NCI-H226 (cell line): ENCODE measurements at regions not wholly inside any gene's neighbourhood (a gene's known extent, or its start where the extent isn't known, plus 50 kb on each side); places are given as distances from the start of the nearest gene placed in this dataset.
"Not testable (repeated sequence)": the region's sequence is repeated elsewhere in the genome, so short reads cannot be mapped to it uniquely, and the experiment has no call there.

Experiments
- DNase-seq: peaks from one replicate; pipeline ENCODE4 v3.0.0-alpha.2; 2015

DNA sequence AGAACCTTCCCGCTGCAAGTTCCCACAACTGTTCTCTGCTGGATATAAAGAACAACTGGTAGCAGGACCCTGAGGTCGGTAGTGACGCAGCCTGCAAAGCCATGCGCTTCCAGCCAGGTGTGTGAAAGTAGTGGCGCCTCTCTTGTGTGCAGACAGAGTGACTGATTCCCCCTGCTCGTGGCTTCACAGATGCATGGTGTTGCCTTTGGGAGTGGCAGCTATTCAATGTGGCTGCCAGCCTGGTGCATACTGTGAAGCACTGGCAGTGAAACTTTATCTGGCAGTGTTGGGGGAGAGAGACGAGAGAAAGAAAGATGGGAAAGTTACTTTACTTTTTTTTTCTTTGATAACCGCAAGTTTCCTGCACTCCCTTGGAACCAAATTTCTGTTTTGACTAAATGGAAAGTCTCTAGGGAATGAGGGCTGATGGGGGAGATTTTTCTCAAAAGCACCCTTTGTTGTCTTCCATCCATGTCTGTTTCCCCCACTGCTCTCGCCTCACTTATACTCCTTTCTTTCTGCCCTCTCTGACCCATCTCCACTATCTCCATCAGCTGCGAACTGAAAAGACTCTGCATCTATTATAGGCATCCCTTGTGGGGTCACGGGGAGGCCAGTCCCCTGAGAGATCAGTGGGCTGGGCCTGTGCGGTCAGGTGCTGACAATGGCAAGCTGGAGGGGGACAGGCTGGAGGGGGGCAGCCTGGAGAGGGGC is 90.0 kb upstream of the TNP1 start:
- DNase-seq = no peak

DNA sequence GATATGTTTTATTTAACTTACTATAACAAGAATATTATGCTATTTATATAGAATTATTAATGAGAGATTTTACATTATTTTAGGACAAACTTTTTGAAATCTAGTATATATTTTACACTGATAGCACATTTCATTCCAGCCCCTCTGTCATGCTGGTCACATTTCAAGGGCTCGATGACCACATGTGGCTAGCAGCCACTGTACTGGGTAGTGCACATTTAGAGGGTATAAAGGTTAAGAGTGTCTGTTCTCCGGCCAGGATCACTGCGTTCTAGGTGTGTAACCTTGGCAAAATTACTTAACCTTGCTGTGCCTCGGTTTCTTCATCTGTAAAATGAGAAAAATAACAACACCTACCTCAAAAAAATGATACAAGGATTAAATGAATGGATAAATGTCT is 87.2 kb upstream of the TNP1 start:
- no peak for DNase-seq

DNA sequence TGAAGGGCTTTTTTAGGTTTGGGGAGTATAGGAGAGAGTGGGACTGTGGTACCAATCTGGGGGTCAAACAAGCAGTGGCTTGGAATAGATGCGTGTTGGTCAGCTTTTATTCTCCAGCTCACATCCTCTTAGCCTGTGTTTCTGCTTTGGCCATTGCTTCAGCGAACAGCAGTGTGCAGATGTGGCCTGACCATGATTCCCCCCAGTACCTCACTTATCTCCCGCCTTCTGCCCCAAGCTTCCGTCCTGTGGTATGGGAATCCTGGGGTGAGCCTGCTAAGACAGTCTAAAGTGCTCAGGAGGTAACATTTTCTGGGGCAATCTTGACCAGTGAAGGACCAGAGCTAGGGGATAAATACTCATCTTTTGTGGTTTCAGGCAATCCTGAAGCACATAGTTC is 84.9 kb upstream of the TNP1 start:
- DNase-seq = no peak

DNA sequence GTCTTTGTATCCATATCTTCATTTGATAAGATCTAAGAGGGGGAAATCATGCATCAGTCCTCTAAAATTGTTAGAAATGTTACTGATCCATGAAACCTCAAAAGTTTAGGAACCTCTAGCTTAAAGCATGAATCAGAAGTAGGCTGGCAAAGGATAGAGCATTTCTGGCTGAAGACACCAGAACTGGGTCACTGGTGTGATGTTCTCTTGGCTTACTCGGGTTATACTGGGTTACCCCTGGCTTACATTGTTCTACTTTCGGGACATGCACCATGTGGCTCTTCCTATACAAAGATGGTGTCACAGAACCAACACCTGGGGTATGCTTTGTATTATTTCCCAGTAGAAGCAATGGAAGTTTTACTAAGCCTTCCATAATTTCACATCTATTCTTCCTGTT is 83.2 kb upstream of the TNP1 start:
- no peak for DNase-seq

DNA sequence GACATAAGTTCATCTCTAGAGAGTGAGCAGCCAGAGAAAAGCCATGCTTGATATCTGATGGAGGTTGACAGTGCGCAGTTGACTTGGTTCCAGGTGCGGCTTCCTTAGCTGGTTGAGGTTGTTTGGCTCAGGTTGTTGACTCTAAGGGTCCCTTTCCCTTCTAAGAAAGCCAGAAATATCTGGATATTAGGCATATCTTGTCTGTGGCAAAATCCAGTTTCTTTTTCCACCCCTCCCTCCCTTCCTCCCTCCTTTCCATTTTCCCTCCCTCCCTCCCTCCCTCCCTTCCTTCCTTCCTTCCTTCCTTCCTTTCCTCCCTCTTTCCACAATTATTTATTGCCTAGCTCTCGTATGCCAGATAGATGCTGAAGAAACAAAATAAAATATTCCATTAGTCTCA is 82.6 kb upstream of the TNP1 start:
- no peak for DNase-seq

DNA sequence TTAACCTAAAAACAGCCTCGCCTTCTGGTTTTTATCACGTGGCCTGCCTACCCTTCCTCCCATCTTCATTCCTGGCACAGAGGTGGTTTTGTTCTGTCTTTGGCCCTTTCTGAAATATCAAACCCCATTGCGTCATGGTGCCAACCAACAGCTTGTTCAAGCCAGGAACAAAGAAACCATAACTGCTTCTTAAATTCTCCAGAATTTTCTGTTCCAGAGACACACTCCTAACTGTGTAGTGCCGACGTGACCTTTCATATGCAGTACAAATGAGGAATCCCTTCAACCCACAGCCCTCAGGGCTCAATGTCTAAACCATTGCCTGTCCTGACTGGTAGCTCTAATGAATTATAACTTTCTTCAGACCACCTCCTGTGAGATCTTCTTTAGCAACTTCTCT is 82.2 kb upstream of the TNP1 start:
- no peak for DNase-seq

DNA sequence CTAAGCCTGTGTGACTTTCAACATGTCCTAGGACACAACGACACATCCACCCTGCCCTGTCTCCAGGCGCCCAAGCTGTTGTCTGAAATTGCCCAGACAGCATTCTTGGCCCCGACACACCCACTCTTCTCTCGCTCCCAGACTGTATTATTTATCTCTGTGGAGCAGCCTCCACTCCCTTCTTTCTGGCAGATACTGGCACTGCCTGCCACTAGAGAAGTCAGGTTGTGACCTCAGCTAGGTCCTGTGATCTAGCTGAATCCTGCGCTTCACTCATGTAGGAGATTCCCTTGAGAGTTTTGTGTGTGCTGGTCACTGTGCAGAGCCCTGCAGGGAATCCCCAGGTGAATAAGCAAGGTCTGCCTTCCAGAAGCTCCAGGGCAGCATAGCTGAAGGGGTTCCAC is 77.1 kb upstream of the TNP1 start:
- peak; percentile 37 for DNase-seq

DNA sequence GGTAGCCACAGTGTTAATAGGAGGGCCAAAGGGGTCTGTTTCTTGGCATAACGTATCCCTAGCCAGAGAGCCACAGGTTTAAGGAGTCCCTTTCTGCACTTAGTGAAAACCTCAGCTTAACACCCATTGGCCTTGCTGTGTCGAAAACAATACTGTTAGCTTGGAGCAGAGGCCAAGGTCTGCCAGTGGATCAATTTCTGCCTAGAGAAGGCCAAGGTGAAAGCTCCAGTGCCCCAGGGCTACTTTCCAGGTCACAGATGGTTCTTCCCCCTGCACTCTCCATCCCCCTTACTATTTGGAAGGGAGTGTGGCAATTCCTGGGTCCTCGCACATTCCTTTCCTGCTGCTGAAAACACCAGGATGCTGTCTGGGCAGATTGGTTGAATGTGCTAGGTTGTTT is 74.8 kb upstream of the TNP1 start:
- DNase-seq = no peak

DNA sequence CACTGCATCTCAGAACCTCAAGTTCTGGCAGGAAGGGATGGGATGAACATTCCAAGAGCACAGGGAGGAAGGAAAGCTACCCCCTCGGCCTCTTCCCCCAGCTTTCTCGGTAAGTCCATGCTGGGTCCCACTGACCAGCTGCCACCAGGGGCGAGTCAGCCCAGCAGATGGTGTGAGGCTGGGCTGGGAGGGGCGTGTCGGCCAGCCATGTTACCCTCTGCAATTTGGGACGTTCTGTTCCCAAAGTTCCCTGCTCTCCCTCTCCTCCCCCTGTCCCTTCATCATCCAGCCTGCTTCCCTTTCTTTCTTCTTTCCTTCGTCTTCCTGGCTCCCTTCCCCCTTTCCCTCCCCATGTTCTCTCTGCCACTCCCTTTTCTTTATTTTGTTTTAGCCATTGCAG is 74.3 kb upstream of the TNP1 start:
- no peak for DNase-seq

DNA sequence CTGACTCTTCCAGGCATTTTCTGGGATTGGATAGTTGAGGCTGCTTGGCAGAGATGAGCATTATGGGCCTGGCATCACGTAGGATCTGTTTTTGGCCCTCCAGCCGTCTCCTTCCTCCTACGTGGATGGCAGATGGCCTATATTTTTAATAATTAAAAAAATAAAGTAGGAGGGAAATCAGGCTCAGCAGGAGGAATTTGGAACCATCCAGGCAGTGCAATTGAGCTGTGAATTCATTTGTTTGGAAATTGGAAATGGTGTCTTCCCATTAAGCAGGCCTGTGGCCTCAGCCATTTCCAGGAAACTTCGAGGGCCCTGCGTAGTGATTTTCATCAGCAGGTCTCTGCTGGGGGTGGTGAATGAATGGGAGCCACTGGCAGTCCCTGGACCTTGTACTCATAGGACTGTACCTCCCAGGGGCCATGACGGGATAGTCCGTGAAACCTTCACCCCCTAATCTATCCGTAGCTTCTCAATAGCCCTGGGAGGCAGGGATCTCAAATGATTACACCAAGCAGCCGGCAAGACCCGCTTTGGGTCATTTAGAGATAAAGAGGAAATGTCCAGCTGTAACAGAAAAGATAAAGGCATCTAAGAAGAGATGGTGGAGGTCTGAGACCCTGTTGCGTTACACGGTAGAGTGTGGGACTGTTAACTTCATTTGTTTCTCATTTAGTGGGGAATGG is 73.1 kb upstream of the TNP1 start:
- no peak for DNase-seq

DNA sequence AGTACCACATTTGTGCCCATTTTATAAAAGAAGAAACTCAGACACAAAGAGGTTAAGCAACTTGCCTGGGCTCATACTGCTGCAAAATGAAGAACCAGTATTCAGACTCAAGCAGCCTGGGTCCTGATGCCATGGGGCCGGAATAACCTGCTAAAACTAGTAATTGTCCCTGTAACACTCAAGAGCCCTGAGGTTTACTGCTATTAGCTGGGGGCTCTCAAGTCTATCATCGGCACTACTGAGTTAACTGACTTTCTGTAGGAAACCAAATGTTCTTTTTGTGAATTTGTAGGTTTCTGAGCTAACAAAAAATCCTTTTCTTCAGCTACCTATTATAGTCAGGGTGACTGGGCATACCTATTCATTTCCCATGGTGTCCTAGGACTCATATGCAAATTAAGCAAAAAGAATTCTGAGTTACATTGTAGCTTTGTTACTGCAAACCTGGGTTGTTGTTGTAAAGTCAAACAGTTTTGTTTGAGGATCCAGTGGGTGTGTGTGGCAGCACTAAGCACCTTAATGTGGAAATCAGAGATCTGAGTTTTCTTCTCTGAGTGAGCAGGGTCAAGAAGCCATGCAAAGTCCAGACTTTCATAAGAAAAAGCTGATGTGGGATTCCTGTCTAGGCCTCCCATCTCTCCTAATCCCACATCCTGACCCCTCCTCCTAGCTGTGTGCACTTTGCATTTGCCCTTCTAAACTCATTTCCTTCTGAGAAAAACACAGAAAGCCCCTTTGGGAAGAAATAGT is 72.4 kb upstream of the TNP1 start:
- no peak for DNase-seq

DNA sequence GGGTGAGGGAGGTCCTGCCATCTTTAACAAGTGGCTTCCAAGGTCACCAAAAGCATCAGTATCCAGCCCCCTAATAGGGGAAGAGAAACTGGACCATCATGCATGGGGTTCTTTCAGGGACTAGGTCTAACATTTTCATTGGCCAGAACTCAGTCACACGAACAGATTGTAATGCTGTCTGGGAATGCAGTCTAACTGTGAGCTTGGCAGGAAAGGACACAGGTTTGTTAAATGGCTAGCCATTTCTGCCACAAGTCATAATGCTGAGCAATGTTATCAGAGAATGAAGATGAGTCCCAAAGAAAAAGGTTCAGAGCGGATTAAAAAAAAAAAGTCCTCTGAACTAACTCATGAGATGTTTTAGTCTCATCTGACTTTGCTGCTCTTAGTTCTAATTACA is 70.9 kb upstream of the TNP1 start:
- DNase-seq = no peak

DNA sequence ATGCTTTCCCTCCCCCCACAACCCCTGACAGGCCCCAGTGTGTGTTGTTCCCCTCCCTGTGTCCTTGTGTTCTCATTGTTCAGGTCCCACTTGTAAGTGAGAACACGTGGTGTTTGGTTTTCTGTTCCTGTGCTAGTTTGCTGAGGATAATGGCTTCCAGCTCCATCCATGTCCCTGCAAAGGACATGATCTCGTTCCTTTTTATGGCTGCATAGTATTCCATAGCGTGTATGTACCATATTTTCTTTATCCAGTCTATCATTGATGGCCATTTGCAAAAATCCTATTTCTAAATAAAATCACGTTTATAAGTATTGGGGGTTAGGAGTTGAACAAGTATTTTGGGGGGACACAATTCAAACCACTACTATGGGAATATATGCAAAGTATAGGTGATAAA is 69.5 kb upstream of the TNP1 start:
- not testable (repeated sequence) for DNase-seq

DNA sequence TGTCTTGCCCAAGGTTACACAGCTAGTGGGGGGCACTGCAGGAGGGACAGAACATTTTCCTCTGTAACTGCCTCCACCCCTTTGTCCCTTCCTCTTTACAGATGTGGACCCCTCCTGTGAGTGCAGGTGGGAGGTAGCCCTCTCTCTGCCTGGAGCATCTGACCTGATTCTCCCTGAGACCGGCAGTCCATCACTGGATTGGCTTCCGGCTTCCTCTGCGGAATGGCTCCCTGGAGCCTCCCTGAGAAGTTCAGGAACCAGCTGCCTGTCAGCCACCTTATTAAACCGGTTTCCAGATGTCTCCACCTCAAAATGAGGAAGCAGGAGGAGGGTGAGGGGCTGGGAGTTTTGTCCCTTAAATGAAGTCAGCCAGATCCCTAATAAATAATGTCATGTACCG is 67.3 kb upstream of the TNP1 start:
- DNase-seq = no peak

DNA sequence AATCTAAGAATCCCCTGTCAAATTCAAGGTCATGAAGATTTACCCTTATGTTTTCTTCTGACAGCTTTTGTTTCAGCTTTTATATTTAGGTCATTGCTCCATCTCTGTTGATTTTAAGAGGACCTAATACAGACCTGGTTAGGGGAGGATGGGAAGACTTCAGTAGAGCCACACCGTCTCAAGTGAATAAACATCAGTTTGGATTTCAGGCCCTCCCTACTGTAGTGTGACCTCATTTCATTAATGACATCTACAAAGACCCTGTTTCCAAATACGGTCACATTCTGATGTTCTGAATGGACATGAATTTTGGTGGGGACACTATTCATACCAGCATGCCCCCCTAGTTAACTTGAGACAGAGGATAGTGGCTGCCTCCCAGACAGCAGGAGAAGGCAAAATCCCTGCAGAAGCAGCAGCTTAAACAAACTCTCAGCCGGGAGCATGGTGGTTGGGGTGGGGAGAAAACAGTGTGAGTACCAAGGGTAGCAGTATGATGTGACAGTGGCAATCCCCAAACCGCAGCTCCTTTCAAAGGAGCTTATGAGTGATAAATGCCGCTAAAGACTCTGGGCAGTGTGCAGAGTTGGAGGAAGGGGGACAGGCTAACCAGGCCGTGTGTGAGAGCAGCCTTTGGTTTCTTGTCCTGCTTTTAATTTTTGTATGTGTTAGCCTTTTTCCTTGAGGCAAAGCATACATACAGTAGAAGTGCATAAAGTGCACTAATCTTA is 65.9 kb upstream of the TNP1 start:
- no peak for DNase-seq

DNA sequence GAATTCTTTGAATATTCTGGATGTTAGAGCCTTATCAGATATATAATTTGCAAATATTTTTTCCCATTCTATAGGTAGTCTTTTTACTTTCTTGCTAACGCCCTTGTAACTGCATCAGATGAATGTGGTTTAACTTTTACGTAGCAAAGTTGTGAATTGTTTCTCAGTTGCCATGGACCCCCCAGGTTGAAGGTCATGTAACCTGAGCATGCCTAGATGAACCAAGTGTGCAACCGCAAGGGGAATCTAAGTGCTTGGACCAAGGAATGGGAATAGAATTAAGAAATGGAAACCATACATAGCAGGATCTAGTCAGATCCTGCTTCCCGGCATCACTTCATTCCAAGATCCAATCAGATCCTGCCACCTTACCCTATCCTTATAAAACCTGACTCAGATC is 65.1 kb upstream of the TNP1 start:
- DNase-seq = no peak

DNA sequence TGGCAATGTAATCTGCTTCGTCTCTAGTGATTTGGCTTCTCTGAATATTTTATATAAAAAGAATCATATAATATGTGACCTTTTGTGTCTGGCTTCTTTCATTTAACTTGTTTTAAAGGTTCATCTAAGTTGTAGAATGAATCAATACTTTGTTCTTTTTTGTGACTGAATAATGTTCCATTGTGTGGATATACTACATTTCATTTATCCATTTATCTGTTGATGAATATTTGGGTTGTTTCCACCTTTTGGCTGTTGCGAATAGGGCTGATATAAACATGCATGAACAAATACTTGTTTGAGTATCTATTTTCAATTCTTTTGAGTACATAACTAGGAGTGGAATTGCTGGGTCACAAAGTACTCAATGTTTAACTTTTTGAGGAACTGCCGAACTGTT is 63.8 kb upstream of the TNP1 start:
- DNase-seq = no peak

DNA sequence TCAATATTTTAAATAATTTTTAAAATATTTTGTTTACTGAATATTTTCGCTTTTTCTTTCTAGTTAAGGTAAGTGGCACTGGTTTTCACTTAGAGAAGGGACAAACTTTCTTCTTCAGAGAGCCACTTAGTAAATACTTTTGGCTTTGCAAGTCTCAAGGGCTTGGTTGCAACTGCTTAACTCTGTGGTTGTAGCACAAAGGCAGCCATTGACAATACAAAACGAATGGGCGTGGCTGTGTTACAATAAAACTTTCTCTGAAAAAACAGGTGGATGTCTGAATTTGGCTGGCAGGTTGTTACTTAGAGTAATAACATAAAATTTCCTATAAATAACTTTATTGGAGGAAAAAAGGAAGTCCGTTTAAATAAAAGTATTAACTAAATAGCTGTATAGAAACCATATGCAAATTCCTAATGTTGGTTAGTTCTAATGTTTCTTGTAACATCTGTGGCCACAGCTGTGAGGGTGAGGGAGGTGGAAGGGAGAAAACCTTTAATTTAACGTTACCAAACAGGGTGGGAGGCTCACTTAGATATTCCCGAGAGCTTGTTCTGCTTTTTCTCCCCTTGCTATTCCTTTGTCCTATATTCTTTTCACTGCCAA is 62.4 kb upstream of the TNP1 start:
- no peak for DNase-seq

DNA sequence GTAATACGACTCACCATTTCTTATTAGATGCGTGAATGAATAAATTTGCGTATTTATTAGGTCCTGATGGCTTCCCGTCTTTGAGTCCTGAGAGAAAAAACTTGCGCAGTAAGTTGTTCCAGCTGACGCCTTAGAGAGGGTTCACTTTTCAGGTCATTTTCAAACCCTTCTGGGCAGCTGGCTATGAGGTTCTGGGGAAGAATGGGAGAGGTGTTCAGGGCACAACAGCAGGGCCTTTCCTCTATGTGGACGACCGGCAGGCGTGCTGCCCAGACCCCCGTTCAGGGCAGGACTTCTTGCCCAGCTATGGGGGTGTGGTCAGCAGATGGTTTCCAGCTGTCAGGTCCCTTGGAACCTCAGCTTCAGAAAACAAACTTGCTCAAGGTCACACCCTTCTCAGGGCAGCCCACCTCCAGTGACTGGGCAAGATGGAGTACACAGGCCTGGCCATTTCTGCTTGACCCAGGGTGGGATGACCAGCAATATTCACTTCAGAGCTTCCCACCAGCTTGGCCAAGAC is 61.1 kb upstream of the TNP1 start:
- no peak for DNase-seq

DNA sequence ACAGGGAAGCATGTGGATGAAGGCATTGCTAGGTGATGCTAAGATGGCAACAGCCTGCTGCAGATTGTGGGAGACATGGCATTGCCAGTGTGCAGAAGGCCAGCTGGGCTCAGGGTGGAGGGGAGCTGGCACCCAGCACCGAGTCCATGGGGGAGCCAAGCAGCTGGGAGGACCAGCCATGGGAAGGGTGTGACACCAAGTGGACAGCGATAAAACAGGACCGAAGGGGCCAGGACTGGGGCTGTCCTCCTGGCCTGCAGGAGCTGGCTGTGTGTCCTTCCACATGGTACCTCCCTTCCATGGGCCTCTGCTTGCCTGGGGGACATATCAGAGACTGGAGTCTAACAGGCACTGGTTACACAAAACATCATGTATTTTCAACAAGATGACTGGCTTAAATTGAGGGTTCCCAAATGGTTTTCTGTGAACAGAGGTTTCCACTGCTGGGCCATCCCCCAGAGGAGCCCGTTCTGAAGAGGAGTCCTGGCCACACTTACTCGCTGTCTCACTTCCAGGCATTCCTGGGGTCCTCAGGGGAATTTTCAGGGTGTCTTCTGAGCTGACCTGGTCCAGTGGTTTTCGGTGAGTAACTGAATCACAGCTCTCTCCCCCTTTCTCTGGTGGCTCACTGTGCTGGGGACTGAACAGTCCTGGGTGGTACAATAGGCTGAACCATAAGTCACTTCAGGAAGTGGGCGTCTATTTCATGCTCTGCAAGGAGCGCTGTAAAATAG is 60.4 kb upstream of the TNP1 start:
- DNase-seq = no peak

DNA sequence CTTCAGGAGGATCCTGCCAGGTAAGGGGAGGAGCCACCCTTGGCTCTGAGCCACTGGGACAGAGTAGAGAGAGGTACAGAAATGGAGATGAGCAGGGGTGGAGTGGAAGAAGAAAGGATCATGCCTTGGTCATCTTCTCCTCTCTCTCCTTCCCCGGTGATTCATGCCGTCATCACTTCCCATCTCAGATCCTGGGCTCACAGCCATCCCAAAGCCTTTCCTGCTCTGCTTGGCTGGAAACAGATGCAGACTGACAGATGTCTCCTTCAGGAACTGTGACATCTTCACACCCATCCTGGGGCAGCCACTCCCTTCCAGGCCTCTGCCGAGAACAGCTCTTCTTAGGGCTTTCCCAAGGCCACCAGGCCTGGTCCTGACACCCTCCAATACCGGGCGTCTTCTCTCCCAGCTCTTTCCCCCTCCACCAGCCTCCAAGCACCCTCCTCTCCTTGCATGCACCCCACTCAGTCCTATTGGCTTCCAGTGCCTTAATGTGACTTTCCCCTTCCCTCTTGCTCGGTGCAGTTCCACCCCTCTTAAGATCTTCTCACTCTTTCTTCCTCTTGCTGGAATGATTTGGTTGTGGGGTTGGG is 58.3 kb upstream of the TNP1 start:
- peak; percentile 40 for DNase-seq
